22Rv1 (cell line): ENCODE measurements at regions not wholly inside any gene's neighbourhood (a gene's known extent, or its start where the extent isn't known, plus 50 kb on each side); places are given as distances from the start of the nearest gene placed in this dataset.

ENCODE experiments used
- H3K27ac ChIP-seq: fragments of 450-650 bp; 2 replicates; pipeline ENCODE4 v1.5.1; 2017
- ZFX ChIP-seq: fragments of 450-650 bp; IDR thresholded peaks from 2 replicates; pipeline ENCODE4 v1.6.1; 2017; ENCODE audit warnings: antibody characterized with exemption, borderline replicate concordance
- TF ChIP-seq, protein P1 (sequence below): fragments of 450-650 bp; IDR thresholded peaks from 2 replicates; pipeline ENCODE4 v1.5.1; 2017; ENCODE audit warnings: mild to moderate bottlenecking

DNA sequence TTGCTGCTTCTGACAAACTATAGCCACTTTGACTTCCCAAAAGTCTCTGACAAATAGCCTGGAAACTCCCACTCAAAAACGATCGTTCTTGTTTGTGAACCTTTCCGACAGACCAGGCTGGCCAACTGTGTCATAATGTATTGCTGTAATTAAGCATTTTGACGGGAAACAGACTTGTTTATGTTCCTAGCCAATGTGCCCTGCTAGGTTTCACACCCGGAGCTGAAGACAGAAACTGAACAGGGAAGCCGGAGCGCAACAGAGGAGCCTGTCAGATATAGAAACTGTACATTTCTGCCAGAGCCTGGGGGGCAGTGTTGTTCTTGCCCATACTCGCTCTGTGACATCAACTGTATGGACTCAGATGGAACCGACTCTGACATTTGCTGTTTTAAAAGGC is 55.3 kb upstream of the C7orf33 start:
- TF ChIP-seq ZFX: no peak
- TF ChIP-seq, protein P1, sequence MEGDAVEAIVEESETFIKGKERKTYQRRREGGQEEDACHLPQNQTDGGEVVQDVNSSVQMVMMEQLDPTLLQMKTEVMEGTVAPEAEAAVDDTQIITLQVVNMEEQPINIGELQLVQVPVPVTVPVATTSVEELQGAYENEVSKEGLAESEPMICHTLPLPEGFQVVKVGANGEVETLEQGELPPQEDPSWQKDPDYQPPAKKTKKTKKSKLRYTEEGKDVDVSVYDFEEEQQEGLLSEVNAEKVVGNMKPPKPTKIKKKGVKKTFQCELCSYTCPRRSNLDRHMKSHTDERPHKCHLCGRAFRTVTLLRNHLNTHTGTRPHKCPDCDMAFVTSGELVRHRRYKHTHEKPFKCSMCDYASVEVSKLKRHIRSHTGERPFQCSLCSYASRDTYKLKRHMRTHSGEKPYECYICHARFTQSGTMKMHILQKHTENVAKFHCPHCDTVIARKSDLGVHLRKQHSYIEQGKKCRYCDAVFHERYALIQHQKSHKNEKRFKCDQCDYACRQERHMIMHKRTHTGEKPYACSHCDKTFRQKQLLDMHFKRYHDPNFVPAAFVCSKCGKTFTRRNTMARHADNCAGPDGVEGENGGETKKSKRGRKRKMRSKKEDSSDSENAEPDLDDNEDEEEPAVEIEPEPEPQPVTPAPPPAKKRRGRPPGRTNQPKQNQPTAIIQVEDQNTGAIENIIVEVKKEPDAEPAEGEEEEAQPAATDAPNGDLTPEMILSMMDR: peak; percentile 38

DNA sequence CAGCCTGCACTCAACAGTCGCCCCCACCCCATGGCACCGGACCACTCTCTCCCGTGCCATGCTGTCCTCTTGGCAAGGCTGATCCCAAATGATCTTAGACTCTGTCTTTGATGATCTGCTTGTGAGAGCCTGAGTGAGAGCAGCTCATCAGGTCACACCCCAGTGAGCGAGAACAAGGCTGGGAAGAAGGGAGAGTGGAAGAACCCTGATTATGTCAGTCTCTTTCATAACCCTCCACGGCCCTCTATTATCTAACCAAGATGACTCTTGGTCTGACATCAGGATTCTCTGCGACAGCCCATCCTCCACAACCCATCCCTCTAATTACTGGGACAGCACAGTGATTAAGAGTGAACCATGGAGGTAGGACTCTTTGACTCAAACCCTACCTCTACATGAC is 53.1 kb upstream of the C7orf33 start:
- TF ChIP-seq, protein P1: no peak
- no peak for TF ChIP-seq ZFX
- no peak overlapping the region for H3K27ac ChIP-seq

More for the DNA sequence above, 55.3 kb upstream of the C7orf33 start:
- H3K27ac ChIP-seq: no peak overlapping the region

DNA sequence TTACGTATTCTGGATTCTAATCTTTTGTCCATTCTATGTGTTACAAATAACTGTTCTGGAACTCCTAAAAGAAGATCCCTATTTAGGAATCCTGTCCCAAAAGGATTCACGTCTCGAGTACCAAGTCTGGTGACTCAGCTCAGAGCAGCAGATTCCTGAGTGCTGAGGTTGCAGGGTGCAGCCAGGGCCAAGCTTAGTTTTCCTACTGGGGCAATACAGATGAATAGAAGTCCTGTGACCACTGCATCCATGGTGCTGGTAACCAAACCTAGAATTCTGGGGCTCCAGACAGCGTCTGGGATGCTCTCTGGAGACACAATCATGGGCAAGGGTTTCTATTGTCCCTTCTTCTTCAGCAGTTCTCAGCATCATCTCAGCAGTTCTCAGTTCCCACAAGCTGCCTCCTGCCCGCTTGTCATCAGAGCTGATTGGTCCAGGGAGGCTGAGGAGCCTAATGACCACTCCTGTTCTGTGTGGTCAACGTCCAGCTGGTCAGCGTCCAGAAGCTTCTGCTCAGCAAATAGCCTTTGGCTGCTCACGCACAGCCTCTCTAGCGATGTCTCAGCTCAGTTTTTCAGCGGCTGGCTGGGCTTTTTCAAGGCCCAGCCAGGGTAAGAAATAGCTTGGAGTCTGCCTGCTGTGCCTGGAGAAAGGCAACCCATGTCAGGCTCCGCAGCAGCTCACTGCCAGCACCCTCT is 50.4 kb upstream of the C7orf33 start:
- H3K27ac ChIP-seq: no peak overlapping the region
- no peak for TF ChIP-seq ZFX
- TF ChIP-seq, protein P1: no peak
